ENCODE measurements at regions not wholly inside any gene's neighbourhood (a gene's known extent, or its start where the extent isn't known, plus 50 kb on each side); places are given as distances from the start of the nearest gene placed in this dataset.

DNA sequence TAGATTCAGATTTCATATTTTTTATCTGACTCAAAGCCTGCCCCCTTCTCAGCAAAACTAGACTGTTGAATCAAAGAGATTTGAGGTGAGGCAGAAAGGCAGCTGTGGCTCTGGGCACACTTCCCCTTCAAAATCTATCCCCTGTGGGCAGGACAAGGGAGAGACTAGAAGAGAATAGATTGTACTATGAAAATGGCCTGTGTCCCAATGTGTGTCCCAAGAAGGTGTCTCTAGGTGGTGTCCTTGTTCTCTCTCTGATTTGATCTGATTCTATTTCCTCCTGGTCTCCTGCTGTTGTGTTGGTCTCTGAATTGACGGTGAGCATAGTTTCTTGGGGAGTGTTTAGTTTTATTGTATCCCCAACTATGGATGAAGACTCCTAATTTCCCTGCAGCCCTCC is 565.8 kb upstream of the ATP2B1 start:
- no peak for TF ChIP-seq POLR2A (IDR thresholded peaks at IDR 0.05; ENCODE audit: low read depth, low read length)
- no peak for TF ChIP-seq TAF1 (IDR thresholded peaks at IDR 0.05; ENCODE audit: borderline replicate concordance, low read depth, low read length)
